Natural killer cell (primary cell): ENCODE measurements at regions not wholly inside any gene's neighbourhood (a gene's known extent, or its start where the extent isn't known, plus 50 kb on each side); places are given as distances from the start of the nearest gene placed in this dataset.
"Not testable (repeated sequence)": the region's sequence is repeated elsewhere in the genome, so short reads cannot be mapped to it uniquely, and the experiment has no call there.

Source experiments
- ATAC-seq, 3 donors: fragments of 150-1000 bp in 2 of 3; fragments of 200-7000 bp in 1 of 3; cut with Tn5 transposase; 1 replicate in 1 of 3; 2 replicates in 2 of 3; pipeline ENCODE4 v1.10.0; 2021; ENCODE audit warnings: mild to moderate bottlenecking in 2 of 3, moderate library complexity in 2 of 3
- DNase-seq, 2 donors: peaks; one replicate each; pipeline versions ENCODE4 v3.0.0 to v3.0.0-alpha.2; 2013 to 2021; ENCODE audit warnings: mixed read lengths in 1 of 2
- H3K27ac ChIP-seq: one replicate; pipeline ENCODE4 v1.5.1; 2013; ENCODE audit warnings: mild to moderate bottlenecking, low read length
- H3K27me3 ChIP-seq: one replicate; pipeline ENCODE4 v1.6.1; 2013; ENCODE audit warnings: low read length; ENCODE audit not compliant: control insufficient read depth, insufficient read depth
- H3K36me3 ChIP-seq: one replicate; pipeline ENCODE4 v1.6.1; 2013; ENCODE audit warnings: low read length; ENCODE audit not compliant: control insufficient read depth, insufficient read depth
- H3K4me1 ChIP-seq: one replicate; pipeline ENCODE4 v1.6.1; 2013; ENCODE audit warnings: low read length; ENCODE audit not compliant: control insufficient read depth, insufficient read depth
- H3K4me3 ChIP-seq: one replicate; pipeline ENCODE4 v1.5.1; 2013; ENCODE audit warnings: low read length
- H3K9me3 ChIP-seq: one replicate; pipeline ENCODE4 v1.6.1; 2013; ENCODE audit warnings: low read length; ENCODE audit not compliant: control insufficient read depth, insufficient read depth
- H3K27ac Mint-ChIP-seq, 2 donors: one replicate each; pipeline ENCODE4 v1.8.0; 2022; ENCODE audit warnings: mild to moderate bottlenecking in 2 of 2, mixed read lengths in 2 of 2, moderate library complexity in 1 of 2
- H3K27me3 Mint-ChIP-seq, 2 donors: one replicate each; pipeline ENCODE4 v1.8.0; 2022; ENCODE audit warnings: low read depth in 2 of 2, mixed read lengths in 2 of 2
- H3K36me3 Mint-ChIP-seq: one replicate; pipeline ENCODE4 v1.8.0; 2022; ENCODE audit warnings: mixed read lengths
- H3K4me1 Mint-ChIP-seq, 2 donors: one replicate each; pipeline ENCODE4 v1.8.0; 2022; ENCODE audit warnings: mixed read lengths in 2 of 2
- H3K4me3 Mint-ChIP-seq: one replicate; pipeline ENCODE4 v1.8.0; 2022; ENCODE audit warnings: mild to moderate bottlenecking, moderate library complexity, mixed read lengths
- H3K9me3 Mint-ChIP-seq, 2 donors: one replicate each; pipeline ENCODE4 v1.8.0; 2022; ENCODE audit warnings: mixed read lengths in 2 of 2
- WGBS: methylation state at CpG from one replicate; pipeline ENCODE4 v1.1.7; 2013; ENCODE audit warnings: missing lambda C conversion rate; ENCODE audit not compliant: insufficient coverage; 5-methylcytosine and 5-hydroxymethylcytosine counted together
- intact Hi-C: fragments of 100-400 bp; cut with micrococcal nuclease; formaldehyde crosslinking; loops from one replicate; pipeline ENCODE4 v1.14.2; 2022
- TF ChIP-seq, protein P1 (sequence below): fragments of 200-600 bp; IDR thresholded peaks from one replicate; pipeline ENCODE4 v1.8.0; 2022; ENCODE audit warnings: antibody characterized with exemption

DNA sequence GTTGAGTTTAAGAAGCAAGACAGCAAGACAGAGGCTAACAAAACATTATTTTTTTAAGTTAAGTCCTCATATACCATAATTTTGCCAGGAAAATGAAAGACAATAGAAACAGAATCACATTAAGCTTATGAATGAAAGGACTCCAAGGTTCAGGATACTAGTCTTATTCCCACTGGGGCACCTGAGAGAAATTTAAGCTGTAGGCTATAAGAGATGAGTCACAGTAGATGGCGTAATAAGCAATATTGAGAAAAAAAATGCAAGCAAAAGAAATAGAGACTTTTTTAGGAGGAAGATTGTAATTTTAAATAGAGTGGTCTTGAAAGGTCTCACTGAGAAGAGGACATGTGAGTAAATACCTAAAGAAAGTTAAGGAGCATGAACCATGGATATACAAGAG is 57.1 kb upstream of the KIF2B start:
- no peak for ATAC-seq
- no peak overlapping the region for H3K27ac Mint-ChIP-seq

DNA sequence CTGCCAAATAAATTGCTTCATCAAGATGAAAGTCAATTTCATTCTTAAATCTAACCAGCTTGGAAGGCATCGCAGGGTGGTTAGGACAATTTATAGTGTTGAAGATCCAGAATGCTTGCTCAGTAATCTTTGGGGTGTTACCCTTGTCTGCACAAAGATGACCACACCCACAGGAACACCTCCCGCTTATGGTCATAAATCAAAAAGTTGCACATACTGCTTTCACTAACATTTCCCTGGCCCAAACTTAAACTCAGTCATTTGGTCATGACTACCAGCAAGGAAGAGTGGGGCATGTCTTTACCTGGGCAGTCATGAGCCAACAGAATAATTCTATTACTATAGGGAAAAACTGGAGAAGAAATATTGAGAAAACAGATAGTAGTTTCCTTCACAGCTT is 57.6 kb upstream of the KIF2B start:
- 97% methylated on average over 2 of the region's 2 CpGs for WGBS
- Mint-ChIP-seq H3K4me1 (no peaks in the 10 kb centered on the region), H3K36me3 (no peaks in the 10 kb centered on the region), H3K27me3 (no peaks in the 10 kb centered on the region), H3K4me3 (no peak overlapping the region), H3K27ac (no peak overlapping the region), H3K9me3 (peaks cover 11 to 19% of the 10 kb centered on the region in 2 donors)
- TF ChIP-seq, protein P1, sequence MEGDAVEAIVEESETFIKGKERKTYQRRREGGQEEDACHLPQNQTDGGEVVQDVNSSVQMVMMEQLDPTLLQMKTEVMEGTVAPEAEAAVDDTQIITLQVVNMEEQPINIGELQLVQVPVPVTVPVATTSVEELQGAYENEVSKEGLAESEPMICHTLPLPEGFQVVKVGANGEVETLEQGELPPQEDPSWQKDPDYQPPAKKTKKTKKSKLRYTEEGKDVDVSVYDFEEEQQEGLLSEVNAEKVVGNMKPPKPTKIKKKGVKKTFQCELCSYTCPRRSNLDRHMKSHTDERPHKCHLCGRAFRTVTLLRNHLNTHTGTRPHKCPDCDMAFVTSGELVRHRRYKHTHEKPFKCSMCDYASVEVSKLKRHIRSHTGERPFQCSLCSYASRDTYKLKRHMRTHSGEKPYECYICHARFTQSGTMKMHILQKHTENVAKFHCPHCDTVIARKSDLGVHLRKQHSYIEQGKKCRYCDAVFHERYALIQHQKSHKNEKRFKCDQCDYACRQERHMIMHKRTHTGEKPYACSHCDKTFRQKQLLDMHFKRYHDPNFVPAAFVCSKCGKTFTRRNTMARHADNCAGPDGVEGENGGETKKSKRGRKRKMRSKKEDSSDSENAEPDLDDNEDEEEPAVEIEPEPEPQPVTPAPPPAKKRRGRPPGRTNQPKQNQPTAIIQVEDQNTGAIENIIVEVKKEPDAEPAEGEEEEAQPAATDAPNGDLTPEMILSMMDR, result no peak
- Histone ChIP-seq H3K27me3 (no peaks in the 10 kb centered on the region), H3K4me3 (no peak overlapping the region), H3K9me3 (peaks cover 3% of the 10 kb centered on the region), H3K36me3 (no peaks in the 10 kb centered on the region), H3K27ac (no peak overlapping the region), H3K4me1 (no peaks in the 10 kb centered on the region)
- intact Hi-C loops, result no loop called here
- DNase-seq, result no peak
- ATAC-seq, result no peak

More for the DNA sequence above, 57.1 kb upstream of the KIF2B start:
- H3K27ac ChIP-seq, result no peak overlapping the region
- peaks cover 11 to 19% of the 10 kb centered on the region in 2 donors for H3K9me3 Mint-ChIP-seq
- H3K27me3 ChIP-seq, result no peaks in the 10 kb centered on the region
- H3K4me1 ChIP-seq, result no peaks in the 10 kb centered on the region
- H3K36me3 Mint-ChIP-seq, result no peaks in the 10 kb centered on the region
- no peak for DNase-seq
- no peak overlapping the region for H3K4me3 Mint-ChIP-seq
- H3K4me3 ChIP-seq, result no peak overlapping the region
- intact Hi-C loops, result no loop called here
- H3K27me3 Mint-ChIP-seq, result no peaks in the 10 kb centered on the region
- TF ChIP-seq, protein P1, result no peak
- 90% methylated on average over 1 of the region's 1 CpG for WGBS
- peaks cover 3% of the 10 kb centered on the region for H3K9me3 ChIP-seq
- no peaks in the 10 kb centered on the region for H3K4me1 Mint-ChIP-seq
- H3K36me3 ChIP-seq, result no peaks in the 10 kb centered on the region

DNA sequence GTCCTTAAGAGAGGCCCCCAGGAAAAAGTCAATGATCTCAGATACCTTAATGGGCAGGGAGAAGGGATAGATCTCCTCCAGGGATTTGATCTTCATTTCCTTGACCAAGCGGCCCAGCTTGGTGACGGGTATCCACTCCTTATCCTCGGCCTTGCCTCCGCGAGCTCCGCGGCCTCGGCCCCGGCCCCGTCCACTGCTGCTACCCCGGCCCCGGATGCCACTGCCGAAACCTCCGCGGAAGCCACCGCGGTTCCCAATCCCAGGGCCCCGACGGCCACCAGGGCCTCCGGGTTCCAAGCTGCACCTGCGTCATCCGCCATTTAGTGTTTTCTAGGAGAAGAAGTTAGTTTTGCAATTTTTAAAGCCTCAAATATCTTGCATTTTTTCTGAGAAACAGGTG is 65.2 kb upstream of the KIF2B start:
- Histone ChIP-seq H3K27me3 (no peaks in the 10 kb centered on the region), H3K4me1 (no peaks in the 10 kb centered on the region), H3K9me3 (no peaks in the 10 kb centered on the region), H3K27ac (no peak overlapping the region), H3K4me3 (no peak overlapping the region), H3K36me3 (no peaks in the 10 kb centered on the region)
- Mint-ChIP-seq H3K4me1 (no peaks in the 10 kb centered on the region), H3K36me3 (peaks cover 10% of the 10 kb centered on the region), H3K27me3 (no peaks in the 10 kb centered on the region), H3K27ac (no peak overlapping the region), H3K4me3 (no peak overlapping the region), H3K9me3 (peaks cover 6 to 16% of the 10 kb centered on the region in 2 donors)
- 97% methylated on average over 22 of the region's 22 CpGs for WGBS
- TF ChIP-seq, protein P1, result no peak
- ATAC-seq (no peak), DNase-seq (no peak)
- intact Hi-C loops, result no loop called here

DNA sequence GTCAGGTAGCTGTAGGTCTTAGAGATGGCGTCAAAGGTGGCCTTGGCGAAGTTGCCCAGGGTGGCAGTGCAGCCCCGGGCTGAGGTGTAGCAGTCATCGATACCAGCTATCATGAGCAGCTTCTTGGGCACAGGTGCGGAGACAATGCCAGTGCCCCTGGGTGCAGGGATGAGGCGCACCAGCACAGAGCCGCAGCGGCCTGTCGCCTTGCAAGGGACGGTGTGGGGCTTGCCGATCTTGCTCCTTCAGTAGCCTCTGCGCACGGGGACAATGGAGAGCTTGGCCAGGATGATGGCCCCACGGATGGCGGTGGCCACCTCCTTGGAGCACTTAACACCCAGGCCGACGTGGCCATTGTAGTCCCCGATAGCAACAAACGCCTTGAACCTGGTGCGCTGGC is 65.6 kb upstream of the KIF2B start:
- DNase-seq, H3K9me3 ChIP-seq, H3K4me1 Mint-ChIP-seq, H3K36me3 ChIP-seq, H3K4me3 Mint-ChIP-seq, H3K4me3 ChIP-seq, H3K4me1 ChIP-seq, H3K27ac Mint-ChIP-seq, H3K27ac ChIP-seq, intact Hi-C loops, H3K27me3 Mint-ChIP-seq, H3K27me3 ChIP-seq, ATAC-seq: not testable (repeated sequence)
- Mint-ChIP-seq H3K36me3 (peaks cover 10% of the 10 kb centered on the region), H3K9me3 (peaks cover 6 to 16% of the 10 kb centered on the region in 2 donors)
- 92% methylated on average over 20 of the region's 20 CpGs for WGBS
